Esophagus muscularis mucosa (tissue), 4 donors: ENCODE measurements at regions not wholly inside any gene's neighbourhood (a gene's known extent, or its start where the extent isn't known, plus 50 kb on each side); places are given as distances from the start of the nearest gene placed in this dataset.
A peak's percentile ranks its signal among the peaks of the same experiment; 100 is the strongest.

Experiments used
- DNase-seq: peaks from one replicate; pipeline ENCODE4 v3.0.0-alpha.2; 2017; ENCODE audit errors: extremely low spot score
- H3K27ac ChIP-seq, 4 donors: fragments of 200-600 bp; sonication (generic); replicated peaks in 1 of 4; 1 replicate in 3 of 4; 2 replicates in 1 of 4; pipeline ENCODE4 v1.5.1; 2016 to 2019; ENCODE audit warnings: mild to moderate bottlenecking in 1 of 4
- H3K27me3 ChIP-seq, 4 donors: fragments of 200-600 bp; sonication (generic); one replicate each; pipeline versions ENCODE4 v1.5.1 to v1.6.0; 2016 to 2019
- H3K36me3 ChIP-seq, 4 donors: fragments of 200-600 bp; sonication (generic); one replicate each; pipeline ENCODE4 v1.5.1; 2016 to 2019
- H3K4me1 ChIP-seq, 4 donors: fragments of 200-600 bp; sonication (generic); one replicate each; pipeline ENCODE4 v1.5.1; 2016 to 2019
- H3K4me3 ChIP-seq, 4 donors: fragments of 200-600 bp; sonication (generic); 1 replicate in 2 of 4; 2 replicates in 2 of 4; pipeline ENCODE4 v1.5.1; 2016 to 2019; ENCODE audit warnings: mild to moderate bottlenecking in 4 of 4, moderate library complexity in 1 of 4
- H3K9me3 ChIP-seq, 4 donors: fragments of 200-600 bp; sonication (generic); 1 replicate in 3 of 4; 2 replicates in 1 of 4; pipeline ENCODE4 v1.5.1; 2016 to 2019
- EP300 ChIP-seq: sonication (generic); formaldehyde crosslinking; IDR thresholded peaks from one replicate; pipeline ENCODE4 v1.6.1; 2017; ENCODE audit warnings: antibody characterized with exemption
- POLR2A ChIP-seq: fragments of 450-650 bp; IDR thresholded peaks from one replicate; pipeline ENCODE4 v1.6.1; 2017; ENCODE audit warnings: antibody characterized with exemption, moderate library complexity, mild to moderate bottlenecking, low read depth
- POLR2AphosphoS5 ChIP-seq, 2 donors: sonication (generic); formaldehyde crosslinking; IDR thresholded peaks; one replicate each; pipeline ENCODE4 v1.6.1; 2017; ENCODE audit warnings: antibody characterized with exemption in 2 of 2
- WGBS: methylation state at CpG from one replicate; pipeline ENCODE4 v1.1.5; 2018; 5-methylcytosine and 5-hydroxymethylcytosine counted together
- intact Hi-C: fragments of 100-400 bp; cut with DNase I; formaldehyde crosslinking; loops from one replicate; pipeline ENCODE4 v1.15.1; 2023
- TF ChIP-seq, protein P1 (sequence below), 3 experiments: fragments of 200-600 bp in 2 of 3; fragments of 450-650 bp in 1 of 3; sonication (generic) in 2 of 3; IDR thresholded peaks; one replicate each; pipeline ENCODE4 v1.5.1; 2017 to 2019; ENCODE audit warnings: antibody characterized with exemption in 3 of 3, mild to moderate bottlenecking in 2 of 3, moderate library complexity in 1 of 3

DNA sequence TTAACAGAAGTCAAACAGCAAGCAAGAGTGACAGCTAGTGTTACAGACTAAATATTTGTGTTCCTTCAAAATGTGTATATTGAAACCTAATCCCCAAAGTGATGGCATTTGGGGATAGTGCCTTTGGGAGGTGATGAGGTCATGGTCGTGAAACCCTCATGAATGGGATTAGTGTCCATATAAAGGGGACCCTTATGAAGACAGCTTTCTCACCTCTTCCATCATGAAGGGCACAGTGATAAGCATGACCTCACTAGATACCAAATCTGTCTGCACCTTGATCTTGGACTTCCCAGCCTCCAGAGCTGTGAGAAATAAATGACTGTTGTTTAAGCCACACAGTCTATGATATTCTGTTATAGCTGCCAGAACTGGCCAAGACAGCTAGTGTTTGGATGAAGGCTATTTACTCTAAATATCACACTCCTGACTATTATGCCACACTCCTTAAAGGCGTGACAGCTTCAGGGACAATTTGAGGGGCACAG lies 235.7 kb upstream of the TMEM72 start:
- H3K27ac ChIP-seq: no peak overlapping the region
- intact Hi-C loops: no loop called here
- TF ChIP-seq POLR2A: no peak
- TF ChIP-seq, protein P1, sequence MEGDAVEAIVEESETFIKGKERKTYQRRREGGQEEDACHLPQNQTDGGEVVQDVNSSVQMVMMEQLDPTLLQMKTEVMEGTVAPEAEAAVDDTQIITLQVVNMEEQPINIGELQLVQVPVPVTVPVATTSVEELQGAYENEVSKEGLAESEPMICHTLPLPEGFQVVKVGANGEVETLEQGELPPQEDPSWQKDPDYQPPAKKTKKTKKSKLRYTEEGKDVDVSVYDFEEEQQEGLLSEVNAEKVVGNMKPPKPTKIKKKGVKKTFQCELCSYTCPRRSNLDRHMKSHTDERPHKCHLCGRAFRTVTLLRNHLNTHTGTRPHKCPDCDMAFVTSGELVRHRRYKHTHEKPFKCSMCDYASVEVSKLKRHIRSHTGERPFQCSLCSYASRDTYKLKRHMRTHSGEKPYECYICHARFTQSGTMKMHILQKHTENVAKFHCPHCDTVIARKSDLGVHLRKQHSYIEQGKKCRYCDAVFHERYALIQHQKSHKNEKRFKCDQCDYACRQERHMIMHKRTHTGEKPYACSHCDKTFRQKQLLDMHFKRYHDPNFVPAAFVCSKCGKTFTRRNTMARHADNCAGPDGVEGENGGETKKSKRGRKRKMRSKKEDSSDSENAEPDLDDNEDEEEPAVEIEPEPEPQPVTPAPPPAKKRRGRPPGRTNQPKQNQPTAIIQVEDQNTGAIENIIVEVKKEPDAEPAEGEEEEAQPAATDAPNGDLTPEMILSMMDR (IDR thresholded peaks at IDR 0.05): no peak
- TF ChIP-seq EP300: no peak
- no peak for TF ChIP-seq POLR2AphosphoS5 (IDR thresholded peaks at IDR 0.05)
- 70% methylated on average over 2 of the region's 2 CpGs for WGBS
- no peaks in the 10 kb centered on the region for H3K9me3 ChIP-seq
- H3K4me3 ChIP-seq: no peak overlapping the region
- H3K36me3 ChIP-seq: no peaks in the 10 kb centered on the region
- H3K27me3 ChIP-seq: no peaks in the 10 kb centered on the region
- DNase-seq: no peak
- H3K4me1 ChIP-seq: peaks cover 0 to 18% (median 15%) of the 10 kb centered on the region in 4 donors

DNA sequence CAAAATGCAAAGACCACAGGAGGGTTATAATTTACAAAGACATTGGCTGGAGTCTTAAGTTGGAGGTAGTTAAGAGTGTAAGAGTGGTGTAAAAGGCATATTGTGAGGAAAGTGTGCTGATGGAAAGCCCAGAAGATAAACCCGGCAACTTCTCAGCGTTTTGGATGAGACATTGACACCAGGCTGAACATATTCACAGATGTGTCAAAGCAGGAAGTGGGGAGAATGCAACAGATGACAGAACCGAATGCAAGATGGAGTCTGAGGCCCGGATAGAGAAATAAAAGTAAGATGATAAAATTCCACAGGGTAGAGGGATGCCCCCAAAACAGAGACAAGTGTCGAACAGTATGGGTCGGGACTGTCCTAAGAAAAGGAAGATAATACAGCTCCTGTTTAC lies 230.4 kb upstream of the TMEM72 start:
- no peak for TF ChIP-seq POLR2AphosphoS5 (IDR thresholded peaks at IDR 0.05)
- TF ChIP-seq, protein P1 (IDR thresholded peaks at IDR 0.05): no peak
- no peak for TF ChIP-seq POLR2A
- no peak for TF ChIP-seq EP300

DNA sequence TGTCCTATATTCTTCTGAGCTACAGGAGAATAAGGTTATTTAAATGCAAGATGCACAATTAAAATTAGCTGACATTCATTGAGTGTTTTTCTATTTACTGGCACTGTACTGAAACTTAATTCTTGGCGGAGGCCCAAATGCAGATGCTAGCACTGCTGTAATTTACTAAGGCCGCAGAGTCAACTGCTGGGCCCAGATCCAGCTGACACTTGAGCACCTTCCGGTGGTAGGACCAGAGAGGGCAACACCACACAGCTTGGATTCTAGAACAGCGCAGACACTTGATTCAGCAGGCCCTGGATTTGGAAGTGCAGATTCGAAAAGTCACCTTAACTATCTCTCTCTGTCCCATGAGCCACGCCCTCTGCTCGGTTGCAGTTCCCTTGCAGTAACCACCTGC lies 228.6 kb upstream of the TMEM72 start:
- no peaks in the 10 kb centered on the region for H3K27me3 ChIP-seq
- H3K27ac ChIP-seq: no peak overlapping the region
- no peaks in the 10 kb centered on the region for H3K9me3 ChIP-seq
- TF ChIP-seq POLR2A (no peak), EP300 (no peak), POLR2AphosphoS5 (IDR thresholded peaks at IDR 0.05) (no peak)
- TF ChIP-seq, protein P1 (IDR thresholded peaks at IDR 0.05): no peak
- no peak overlapping the region for H3K4me3 ChIP-seq
- peaks cover 0 to 3% (median 0%) of the 10 kb centered on the region in 4 donors for H3K4me1 ChIP-seq
- WGBS: 88% methylated on average over 7 of the region's 7 CpGs
- intact Hi-C loops: no loop called here
- DNase-seq: no peak
- no peaks in the 10 kb centered on the region for H3K36me3 ChIP-seq

More for the DNA sequence above, 230.4 kb upstream of the TMEM72 start:
- DNase-seq: peak; percentile 55
- no peaks in the 10 kb centered on the region for H3K27me3 ChIP-seq
- 77% methylated on average over 6 of the region's 6 CpGs for WGBS
- H3K4me1 ChIP-seq: peaks cover 0 to 3% (median 0%) of the 10 kb centered on the region in 4 donors
- no peaks in the 10 kb centered on the region for H3K36me3 ChIP-seq
- H3K27ac ChIP-seq: no peak overlapping the region
- no peak overlapping the region for H3K4me3 ChIP-seq
- H3K9me3 ChIP-seq: no peaks in the 10 kb centered on the region
- intact Hi-C loops: no loop called here

DNA sequence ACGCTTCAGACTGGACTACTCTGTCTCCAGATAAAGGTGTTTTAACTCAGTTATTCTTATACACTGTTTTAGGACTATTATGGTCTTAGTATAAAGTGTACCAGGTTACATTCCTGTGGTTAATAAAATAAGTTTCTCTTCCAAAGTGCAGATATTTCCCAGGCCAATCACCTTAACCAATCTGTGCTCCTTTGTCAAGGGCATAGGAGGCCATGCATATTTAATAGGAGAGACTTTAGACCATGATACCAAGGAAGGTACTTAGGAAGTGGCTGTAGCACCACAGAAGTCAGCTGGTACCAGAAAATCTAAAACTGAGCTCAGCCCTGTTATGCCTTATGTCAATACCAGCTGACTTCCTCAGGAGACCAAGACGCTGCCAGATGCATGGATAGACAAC lies 226.5 kb upstream of the TMEM72 start:
- DNase-seq: peak; percentile 66
- H3K27ac ChIP-seq: no peak overlapping the region
- H3K4me3 ChIP-seq: no peak overlapping the region
- intact Hi-C loops: no loop called here
- no peaks in the 10 kb centered on the region for H3K27me3 ChIP-seq
- H3K4me1 ChIP-seq: peaks cover 0 to 3% (median 0%) of the 10 kb centered on the region in 4 donors
- no peaks in the 10 kb centered on the region for H3K9me3 ChIP-seq
- H3K36me3 ChIP-seq: no peaks in the 10 kb centered on the region
- WGBS: 90% methylated on average over 2 of the region's 2 CpGs
- TF ChIP-seq, protein P1 (IDR thresholded peaks at IDR 0.05): no peak
- TF ChIP-seq POLR2A: no peak
- TF ChIP-seq POLR2AphosphoS5 (IDR thresholded peaks at IDR 0.05): no peak
- TF ChIP-seq EP300: no peak

DNA sequence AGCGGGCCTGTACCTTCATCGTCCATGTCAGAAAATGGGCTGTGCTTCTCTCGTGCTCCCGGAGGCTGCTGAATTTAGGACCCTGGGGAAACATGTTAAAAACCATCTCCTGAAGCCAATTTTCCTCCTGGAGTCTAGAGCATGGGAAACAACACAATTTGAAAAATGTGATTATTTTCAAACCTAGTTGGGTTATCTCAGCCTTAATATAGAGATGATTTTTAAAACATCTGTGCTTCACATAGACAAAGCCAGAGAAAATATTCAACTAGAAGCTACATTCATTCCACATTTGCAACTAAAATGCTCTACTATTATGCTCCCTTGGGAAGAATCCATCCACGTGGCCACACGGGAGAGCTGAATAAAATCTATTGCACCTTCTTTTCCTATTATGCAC lies 225.9 kb upstream of the TMEM72 start:
- WGBS: 77% methylated on average over 6 of the region's 6 CpGs
- Histone ChIP-seq H3K27me3 (no peaks in the 10 kb centered on the region), H3K4me3 (no peak overlapping the region), H3K36me3 (no peaks in the 10 kb centered on the region), H3K4me1 (peaks cover 0 to 3% (median 0%) of the 10 kb centered on the region in 4 donors), H3K9me3 (no peaks in the 10 kb centered on the region), H3K27ac (no peak overlapping the region)
- no peak for DNase-seq
- TF ChIP-seq POLR2A (no peak), POLR2AphosphoS5 (IDR thresholded peaks at IDR 0.05) (no peak), EP300 (no peak)
- TF ChIP-seq, protein P1 (IDR thresholded peaks at IDR 0.05): no peak
- intact Hi-C loops: no loop called here
